ENCODE measurements at regions not wholly inside any gene's neighbourhood (a gene's known extent, or its start where the extent isn't known, plus 50 kb on each side); places are given as distances from the start of the nearest gene placed in this dataset.

DNA sequence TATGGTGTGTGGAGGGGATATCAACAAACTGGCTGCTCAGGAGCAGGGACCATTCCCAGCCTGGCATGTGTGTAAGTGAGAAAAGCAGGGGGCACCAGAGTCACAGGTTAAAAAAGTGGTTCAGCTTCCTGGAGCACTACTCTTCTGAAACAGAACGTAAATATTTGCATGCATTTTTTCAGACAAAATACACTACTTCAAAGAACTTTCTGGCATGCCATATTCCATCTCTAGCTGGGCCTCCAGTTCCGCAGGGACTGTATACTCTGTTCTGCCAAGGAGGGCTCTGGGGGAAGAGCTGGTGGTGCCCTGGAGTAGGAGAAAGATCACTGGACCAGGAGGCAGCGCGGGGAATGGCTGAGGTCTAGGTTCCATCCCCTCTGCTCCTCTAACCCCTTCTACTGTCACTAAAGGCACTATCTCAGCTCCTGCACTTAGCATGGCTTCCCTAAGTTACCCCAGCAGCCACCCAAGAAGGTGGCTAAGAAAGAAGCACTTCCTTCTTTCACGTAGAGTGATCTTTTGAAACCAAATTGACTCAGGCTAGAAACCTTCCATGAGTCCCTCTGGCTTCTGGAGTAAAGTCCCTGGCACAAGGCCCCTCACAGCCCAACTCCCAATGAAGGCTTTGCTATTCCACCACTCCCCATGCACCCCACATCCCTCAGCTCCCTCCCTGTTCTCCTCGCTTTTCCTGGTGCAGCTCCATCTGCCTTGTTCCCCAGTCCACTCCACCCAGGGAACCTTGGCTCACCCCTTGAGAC lies 57.6 kb upstream of the CABLES1 start:
- peak; percentile 29 for DNase-seq (ENCODE audit: low spot score)

DNA sequence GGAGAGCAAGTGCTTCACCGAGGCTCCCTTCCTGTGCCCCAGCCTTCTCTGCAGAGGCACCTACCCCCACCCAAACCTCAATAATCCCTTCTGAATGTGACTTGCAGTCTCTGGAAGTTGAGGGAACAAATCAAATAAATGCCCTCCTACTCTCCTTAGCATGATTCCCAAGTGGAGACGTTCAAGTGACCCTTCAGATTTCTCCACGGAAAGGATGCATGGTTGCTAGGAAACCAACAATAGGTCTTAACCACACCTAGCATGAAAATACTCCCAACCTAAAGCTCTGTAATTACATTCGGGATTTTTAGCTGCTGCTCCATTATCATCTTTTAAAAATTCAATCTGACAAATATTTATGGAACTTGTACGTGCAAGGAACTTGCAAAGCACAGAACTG lies 50.2 kb upstream of the CABLES1 start:
- DNase-seq (ENCODE audit: low spot score) = no peak

Measured in iPS-NIHi11 (cell line).